Lower leg skin (tissue), 3 donors: ENCODE measurements at regions not wholly inside any gene's neighbourhood (a gene's known extent, or its start where the extent isn't known, plus 50 kb on each side); places are given as distances from the start of the nearest gene placed in this dataset.

ENCODE experiments used
- CTCF ChIP-seq, 3 donors: fragments of 450-650 bp; IDR thresholded peaks; one replicate each; pipeline ENCODE4 v1.5.1; 2016; ENCODE audit warnings: antibody characterized with exemption in 3 of 3, mild to moderate bottlenecking in 3 of 3, moderate library complexity in 2 of 3
- POLR2A ChIP-seq, 2 donors: fragments of 450-650 bp; IDR thresholded peaks; one replicate each; pipeline ENCODE4 v1.6.1; 2016 to 2017; ENCODE audit warnings: antibody characterized with exemption in 2 of 2, mild to moderate bottlenecking in 1 of 2, moderate library complexity in 1 of 2

GRCh38 chr15:50828610-50829206 is 63.2 kb upstream of the SPPL2A start:
- TF ChIP-seq CTCF (IDR thresholded peaks at IDR 0.05) (no peak), POLR2A (IDR thresholded peaks at IDR 0.05) (no peak)
